Mesothelial cell of epicardium (in vitro differentiated cells): ENCODE measurements at regions not wholly inside any gene's neighbourhood (a gene's known extent, or its start where the extent isn't known, plus 50 kb on each side); places are given as distances from the start of the nearest gene placed in this dataset.

Experiments
- DNase-seq, 2 experiments: peaks; one replicate each; pipeline ENCODE4 v3.0.0; 2021; ENCODE audit warnings: low spot score in 2 of 2; ENCODE audit not compliant: unreplicated experiment in 2 of 2
- H3K27ac Mint-ChIP-seq: 2 replicates; pipeline ENCODE4 v1.8.0; 2021; ENCODE audit warnings: mixed read lengths
- H3K27me3 Mint-ChIP-seq: 2 replicates; pipeline ENCODE4 v1.8.0; 2021; ENCODE audit warnings: low read depth, mixed read lengths
- H3K36me3 Mint-ChIP-seq: 2 replicates; pipeline ENCODE4 v1.8.0; 2021; ENCODE audit warnings: mixed read lengths
- H3K4me1 Mint-ChIP-seq: 2 replicates; pipeline ENCODE4 v1.8.0; 2021; ENCODE audit warnings: mixed read lengths
- H3K4me3 Mint-ChIP-seq: 2 replicates; pipeline ENCODE4 v1.8.0; 2021; ENCODE audit warnings: mild to moderate bottlenecking, moderate library complexity, mixed read lengths
- H3K9me3 Mint-ChIP-seq: 2 replicates; pipeline ENCODE4 v1.8.0; 2021; ENCODE audit warnings: mixed read lengths
- TF ChIP-seq, protein P1 (sequence below): fragments of 200-600 bp; sonication (generic); IDR thresholded peaks from one replicate; pipeline ENCODE4 v1.5.0; 2021; ENCODE audit warnings: antibody characterized with exemption; ENCODE audit not compliant: unreplicated experiment

DNA sequence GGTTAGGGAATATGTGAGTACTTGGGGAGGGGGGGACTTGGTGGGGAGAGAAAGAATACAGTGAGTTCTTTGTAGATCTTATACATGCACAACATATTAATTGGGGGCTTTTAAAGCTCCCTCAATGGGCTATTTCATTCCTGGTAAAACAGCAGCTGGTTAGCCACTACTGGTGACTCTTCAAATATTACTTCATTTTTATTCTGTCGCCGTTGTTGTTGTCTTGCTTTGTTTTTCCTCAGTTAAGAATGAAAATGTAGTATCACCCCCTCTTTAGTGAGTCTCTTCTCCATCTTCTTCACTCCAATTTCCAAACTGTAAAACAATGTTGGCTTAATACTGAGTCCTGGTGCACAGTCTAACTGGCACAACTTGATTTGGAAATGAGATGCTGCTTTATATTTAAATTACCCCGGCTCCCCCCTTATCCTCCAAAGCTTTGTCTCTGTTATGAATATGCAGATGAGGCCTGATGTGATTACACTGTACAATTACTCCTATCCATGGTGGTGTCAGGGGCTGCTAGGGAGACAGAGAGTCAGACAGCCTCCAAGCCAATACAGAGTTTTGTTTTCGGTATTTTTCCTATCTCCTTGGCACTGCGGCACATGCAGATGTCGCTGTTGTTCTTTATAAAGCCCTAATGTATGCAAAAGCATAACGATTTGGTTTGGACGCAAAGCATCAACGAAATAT lies 256.9 kb upstream of the PMFBP1 start:
- TF ChIP-seq, protein P1, sequence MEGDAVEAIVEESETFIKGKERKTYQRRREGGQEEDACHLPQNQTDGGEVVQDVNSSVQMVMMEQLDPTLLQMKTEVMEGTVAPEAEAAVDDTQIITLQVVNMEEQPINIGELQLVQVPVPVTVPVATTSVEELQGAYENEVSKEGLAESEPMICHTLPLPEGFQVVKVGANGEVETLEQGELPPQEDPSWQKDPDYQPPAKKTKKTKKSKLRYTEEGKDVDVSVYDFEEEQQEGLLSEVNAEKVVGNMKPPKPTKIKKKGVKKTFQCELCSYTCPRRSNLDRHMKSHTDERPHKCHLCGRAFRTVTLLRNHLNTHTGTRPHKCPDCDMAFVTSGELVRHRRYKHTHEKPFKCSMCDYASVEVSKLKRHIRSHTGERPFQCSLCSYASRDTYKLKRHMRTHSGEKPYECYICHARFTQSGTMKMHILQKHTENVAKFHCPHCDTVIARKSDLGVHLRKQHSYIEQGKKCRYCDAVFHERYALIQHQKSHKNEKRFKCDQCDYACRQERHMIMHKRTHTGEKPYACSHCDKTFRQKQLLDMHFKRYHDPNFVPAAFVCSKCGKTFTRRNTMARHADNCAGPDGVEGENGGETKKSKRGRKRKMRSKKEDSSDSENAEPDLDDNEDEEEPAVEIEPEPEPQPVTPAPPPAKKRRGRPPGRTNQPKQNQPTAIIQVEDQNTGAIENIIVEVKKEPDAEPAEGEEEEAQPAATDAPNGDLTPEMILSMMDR, result no peak
- Mint-ChIP-seq H3K27ac (no peak overlapping the region), H3K4me3 (no peak overlapping the region), H3K4me1 (no peaks in the 10 kb centered on the region), H3K36me3 (peaks cover 19% of the 10 kb centered on the region), H3K27me3 (no peaks in the 10 kb centered on the region), H3K9me3 (peaks cover 16% of the 10 kb centered on the region)
- no peak for DNase-seq

DNA sequence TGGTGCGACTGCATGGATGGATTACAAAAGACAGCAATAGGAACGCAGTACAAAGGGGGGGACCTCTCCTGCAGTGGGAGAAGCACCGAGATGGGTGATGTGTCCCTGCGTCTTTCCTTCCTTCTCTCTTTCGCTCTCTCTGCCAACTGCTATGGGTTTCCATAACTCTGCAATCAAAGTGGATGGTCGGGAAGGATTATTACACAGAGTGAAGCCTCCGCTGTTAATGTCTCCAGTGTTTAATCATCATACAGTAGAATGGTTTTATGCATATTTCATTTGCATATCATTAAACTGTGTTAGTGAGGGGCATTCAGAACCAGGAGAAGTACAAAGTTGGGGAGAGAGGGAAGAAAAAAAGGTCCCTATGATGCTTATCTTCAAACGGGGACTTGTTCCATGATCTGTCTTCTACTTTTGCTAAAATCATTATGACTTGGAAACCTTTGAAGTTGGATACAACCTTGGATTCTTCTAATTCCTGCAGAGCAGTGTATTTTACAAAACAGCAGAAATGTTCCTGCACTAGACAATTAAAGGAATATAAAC lies 255.9 kb upstream of the PMFBP1 start:
- H3K27ac Mint-ChIP-seq, result no peak overlapping the region
- no peaks in the 10 kb centered on the region for H3K27me3 Mint-ChIP-seq
- no peaks in the 10 kb centered on the region for H3K4me1 Mint-ChIP-seq
- peaks cover 22% of the 10 kb centered on the region for H3K36me3 Mint-ChIP-seq
- TF ChIP-seq, protein P1, result no peak
- no peak overlapping the region for H3K4me3 Mint-ChIP-seq
- no peak for DNase-seq
- H3K9me3 Mint-ChIP-seq, result peaks cover 17% of the 10 kb centered on the region

DNA sequence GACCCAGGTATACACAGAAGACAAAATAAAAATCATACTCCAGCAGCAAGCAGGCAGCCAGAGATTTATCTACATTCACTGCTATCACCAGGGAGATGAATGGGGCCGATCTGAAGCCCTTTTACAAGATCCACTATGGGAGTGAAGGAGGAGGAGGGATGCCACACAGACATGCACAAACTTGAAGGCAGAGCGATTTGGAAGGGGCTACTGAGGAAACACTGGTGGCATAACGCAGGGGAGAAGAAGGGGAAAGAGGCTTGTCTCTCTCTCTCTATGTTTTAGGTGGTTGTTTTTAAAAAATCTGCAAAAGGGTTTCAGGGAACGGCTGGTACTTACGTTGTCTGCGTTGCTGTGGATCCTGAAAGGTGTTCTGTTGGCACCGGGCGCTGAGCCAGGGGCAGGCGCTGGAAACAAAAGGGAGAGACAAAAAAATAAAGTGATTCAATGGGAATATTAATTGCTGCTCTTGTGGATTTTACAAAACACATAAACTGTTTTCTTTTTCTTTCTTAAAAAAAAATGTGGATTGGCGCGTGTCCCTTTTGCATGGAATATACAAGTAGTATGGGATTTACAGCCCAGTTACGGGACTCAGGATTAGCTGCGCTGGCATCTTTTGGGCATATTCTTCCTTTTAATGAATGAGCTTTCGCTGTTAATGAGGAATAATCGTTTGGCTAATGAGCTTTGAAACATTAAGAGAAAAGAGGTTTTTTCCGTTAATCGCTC lies 255.3 kb upstream of the PMFBP1 start:
- Mint-ChIP-seq H3K36me3 (peaks cover 26% of the 10 kb centered on the region), H3K9me3 (peaks cover 22% of the 10 kb centered on the region), H3K27me3 (no peaks in the 10 kb centered on the region), H3K27ac (no peak overlapping the region), H3K4me3 (no peak overlapping the region), H3K4me1 (no peaks in the 10 kb centered on the region)
- TF ChIP-seq, protein P1, result no peak
- no peak for DNase-seq

DNA sequence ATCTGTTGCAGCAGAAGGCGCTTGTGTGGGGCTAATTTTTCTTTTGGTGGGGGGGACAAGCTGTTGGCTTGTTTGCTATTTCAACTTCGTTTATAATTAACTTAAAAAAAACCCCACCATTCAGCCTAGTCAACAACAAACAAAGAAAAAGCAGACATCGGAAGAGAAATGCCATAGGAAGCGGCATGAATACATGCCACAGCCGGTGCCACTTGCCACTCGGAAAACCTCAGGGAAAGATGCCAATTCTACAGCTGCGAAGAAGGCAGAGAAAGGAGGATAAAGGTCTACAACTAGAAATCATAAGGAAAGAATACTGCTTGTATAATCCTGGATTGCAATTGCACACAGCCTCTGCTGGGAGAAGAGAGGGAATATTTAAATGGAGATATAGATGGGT lies 254.4 kb upstream of the PMFBP1 start:
- TF ChIP-seq, protein P1, result no peak
- H3K4me3 Mint-ChIP-seq, result no peak overlapping the region
- no peaks in the 10 kb centered on the region for H3K4me1 Mint-ChIP-seq
- H3K27me3 Mint-ChIP-seq, result no peaks in the 10 kb centered on the region
- peaks cover 26% of the 10 kb centered on the region for H3K9me3 Mint-ChIP-seq
- no peak for DNase-seq
- H3K27ac Mint-ChIP-seq, result no peak overlapping the region
- H3K36me3 Mint-ChIP-seq, result peaks cover 29% of the 10 kb centered on the region

DNA sequence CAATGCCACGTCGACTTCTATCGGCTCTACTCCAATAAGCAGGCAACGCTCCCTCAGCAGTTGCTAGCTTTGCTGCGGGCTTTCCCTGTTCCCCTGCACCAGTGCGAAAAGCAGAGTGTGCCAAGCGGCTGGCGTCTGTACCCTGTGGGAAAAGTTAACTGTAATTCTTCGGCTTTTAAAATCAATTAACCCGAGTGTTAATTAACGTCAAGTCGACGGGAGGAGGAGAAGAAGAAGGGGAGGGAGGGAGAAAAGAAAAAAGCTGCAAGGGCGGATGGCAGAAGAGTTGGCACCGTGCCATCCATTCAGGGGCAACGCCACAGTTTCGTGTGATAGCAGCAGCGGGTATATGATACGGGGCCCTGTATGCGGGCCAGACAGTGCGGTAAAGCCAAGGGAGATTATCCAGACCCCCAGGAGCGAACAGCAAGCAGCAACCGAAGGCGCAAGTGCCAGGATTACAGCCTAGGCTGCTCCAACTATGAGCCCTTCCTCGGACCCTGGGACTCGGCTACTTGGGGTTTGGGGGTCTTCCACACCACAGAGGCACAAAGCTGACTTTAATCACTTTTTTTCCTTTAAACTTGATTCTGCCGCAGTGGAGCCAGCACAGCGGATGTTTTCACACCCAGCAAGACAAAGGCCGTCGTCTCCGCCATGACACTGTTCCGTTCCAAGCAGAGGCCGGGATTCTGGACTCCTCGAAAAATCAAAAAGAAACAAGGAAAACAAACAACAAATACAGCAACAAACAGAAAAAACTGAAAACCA lies 253.8 kb upstream of the PMFBP1 start:
- Mint-ChIP-seq H3K27me3 (no peaks in the 10 kb centered on the region), H3K4me3 (no peak overlapping the region), H3K9me3 (peaks cover 32% of the 10 kb centered on the region), H3K27ac (no peak overlapping the region), H3K4me1 (no peaks in the 10 kb centered on the region), H3K36me3 (peaks cover 33% of the 10 kb centered on the region)
- TF ChIP-seq, protein P1, result no peak
- DNase-seq, result no peak
